Mucosa of descending colon (tissue), 3 donors: ENCODE measurements at regions not wholly inside any gene's neighbourhood (a gene's known extent, or its start where the extent isn't known, plus 50 kb on each side); places are given as distances from the start of the nearest gene placed in this dataset.

ENCODE experiments used
- ATAC-seq: fragments of 200-7000 bp; cut with Tn5 transposase; one replicate; pipeline ENCODE4 v1.9.1; 2020; ENCODE audit warnings: mild to moderate bottlenecking, moderate library complexity
- DNase-seq, 3 donors: peaks; one replicate each; pipeline ENCODE4 v3.0.0-alpha.2; 2020
- H3K36me3 ChIP-seq: fragments of 200-600 bp; one replicate; pipeline ENCODE4 v1.8.0; 2021; ENCODE audit warnings: low read depth, mild to moderate bottlenecking
- H3K4me1 ChIP-seq: fragments of 200-600 bp; one replicate; pipeline ENCODE4 v1.8.0; 2021; ENCODE audit warnings: low read depth, mild to moderate bottlenecking
- H3K4me3 ChIP-seq: fragments of 200-600 bp; one replicate; pipeline ENCODE4 v1.8.0; 2021; ENCODE audit warnings: mild to moderate bottlenecking
- H3K9me3 ChIP-seq: fragments of 200-600 bp; one replicate; pipeline ENCODE4 v1.8.0; 2021; ENCODE audit warnings: mild to moderate bottlenecking
- CTCF ChIP-seq: fragments of 200-600 bp; IDR thresholded peaks from one replicate; pipeline ENCODE4 v1.8.0; 2022; ENCODE audit warnings: antibody characterized with exemption, mild to moderate bottlenecking
- intact Hi-C, 2 donors: fragments of 100-400 bp; cut with DNase I in 1 of 2; cut with micrococcal nuclease in 1 of 2; formaldehyde crosslinking; loops; one replicate each; pipeline versions ENCODE4 v1.11.0 to v1.11.1; 2022; cut with DNase I, micrococcal nuclease
- donor health status: DM: no; HTN: no; CAD: no; lungs with moderate emphysema.
- donor health status: DM: no; HTN: no; CAD: no.
- donor health status: DM: no; HTN: yes; CAD: no.

GRCh38 chr2:16194096-16194390 lies 253.7 kb downstream of the MYCN start:
- no peak for DNase-seq
- intact Hi-C loops = no loop called here
- no peak overlapping the region for H3K4me3 ChIP-seq
- no peaks in the 10 kb centered on the region for H3K4me1 ChIP-seq
- H3K9me3 ChIP-seq = no peaks in the 10 kb centered on the region
- H3K36me3 ChIP-seq = no peaks in the 10 kb centered on the region
- no peak for ATAC-seq
- no peak for TF ChIP-seq CTCF

- H3K4me1 ChIP-seq = no peaks in the 10 kb centered on the region
- no peaks in the 10 kb centered on the region for H3K9me3 ChIP-seq
- intact Hi-C loops = no loop called here
- ATAC-seq (no peak), DNase-seq (no peak)
- no peak overlapping the region for H3K4me3 ChIP-seq
- no peak for TF ChIP-seq CTCF
- no peaks in the 10 kb centered on the region for H3K36me3 ChIP-seq
Measured at GRCh38 chr2:16192416-16193216, 252.3 kb downstream of the MYCN start.

GRCh38 chr2:16191431-16192200 lies 251.3 kb downstream of the MYCN start:
- H3K9me3 ChIP-seq = no peaks in the 10 kb centered on the region
- intact Hi-C loops = no loop called here
- no peak for TF ChIP-seq CTCF

GRCh38 chr2:16190446-16191270 lies 250.3 kb downstream of the MYCN start:
- no peaks in the 10 kb centered on the region for H3K4me1 ChIP-seq
- DNase-seq (no peak), ATAC-seq (no peak)
- no peaks in the 10 kb centered on the region for H3K36me3 ChIP-seq
- no peaks in the 10 kb centered on the region for H3K9me3 ChIP-seq
- intact Hi-C loops = no loop called here
- no peak overlapping the region for H3K4me3 ChIP-seq
- TF ChIP-seq CTCF = no peak

More at GRCh38 chr2:16191431-16192200, 251.3 kb downstream of the MYCN start:
- Histone ChIP-seq H3K4me1 (no peaks in the 10 kb centered on the region), H3K36me3 (no peaks in the 10 kb centered on the region), H3K4me3 (no peak overlapping the region)
- ATAC-seq (no peak), DNase-seq (no peak)

GRCh38 chr2:16189836-16190160 lies 249.4 kb downstream of the MYCN start:
- Histone ChIP-seq H3K4me1 (no peaks in the 10 kb centered on the region), H3K36me3 (no peaks in the 10 kb centered on the region), H3K4me3 (no peak overlapping the region), H3K9me3 (no peaks in the 10 kb centered on the region)
- no peak for ATAC-seq
- intact Hi-C loops = no loop called here
- DNase-seq = no peak
- TF ChIP-seq CTCF = no peak
